C4-2B (cell line): ENCODE measurements at regions not wholly inside any gene's neighbourhood (a gene's known extent, or its start where the extent isn't known, plus 50 kb on each side); places are given as distances from the start of the nearest gene placed in this dataset.

ENCODE experiments used
- CTCF ChIP-seq: fragments of 450-650 bp; conservative IDR thresholded peaks from 2 replicates; pipeline ENCODE4 v1.5.1; 2017; ENCODE audit warnings: mild to moderate bottlenecking
- ZFX ChIP-seq: fragments of 450-650 bp; IDR thresholded peaks from 2 replicates; pipeline ENCODE4 v1.6.1; 2017

- TF ChIP-seq CTCF (no peak), ZFX (no peak)
These were observed 1603.7 kb downstream of the PLA2G4A start for GRCh38 chr1:188432427-188432826.
